ENCODE measurements at regions not wholly inside any gene's neighbourhood (a gene's known extent, or its start where the extent isn't known, plus 50 kb on each side); places are given as distances from the start of the nearest gene placed in this dataset.

DNA sequence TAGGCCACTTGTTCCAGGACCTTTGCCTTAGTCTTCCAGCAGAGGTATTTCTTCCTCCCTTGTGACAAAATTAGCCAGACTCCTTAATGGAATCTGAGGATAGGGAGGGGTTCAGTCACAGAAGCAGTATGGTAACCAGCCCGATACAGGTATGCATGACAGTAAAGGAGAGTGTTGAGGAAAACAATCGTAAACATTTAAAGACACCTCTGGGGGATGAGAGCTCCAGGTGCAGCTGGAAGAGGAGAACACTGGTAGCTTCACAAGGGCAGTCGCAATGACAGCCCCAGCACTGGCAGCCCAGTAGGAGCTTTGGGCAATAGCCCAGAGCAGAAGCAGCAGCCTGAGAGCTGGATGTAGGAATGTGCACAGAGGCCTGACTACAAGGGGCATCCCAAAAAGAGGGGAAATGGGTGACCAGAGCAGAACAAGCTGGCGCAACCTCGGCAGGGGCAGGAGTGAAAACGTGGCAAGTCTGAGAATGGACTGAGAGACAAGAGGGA lies 344.9 kb upstream of the JAG1 start:
- ATAC-seq (ENCODE audit: low read depth), result no peak
- H3K4me3 Mint-ChIP-seq, result no peak overlapping the region

DNA sequence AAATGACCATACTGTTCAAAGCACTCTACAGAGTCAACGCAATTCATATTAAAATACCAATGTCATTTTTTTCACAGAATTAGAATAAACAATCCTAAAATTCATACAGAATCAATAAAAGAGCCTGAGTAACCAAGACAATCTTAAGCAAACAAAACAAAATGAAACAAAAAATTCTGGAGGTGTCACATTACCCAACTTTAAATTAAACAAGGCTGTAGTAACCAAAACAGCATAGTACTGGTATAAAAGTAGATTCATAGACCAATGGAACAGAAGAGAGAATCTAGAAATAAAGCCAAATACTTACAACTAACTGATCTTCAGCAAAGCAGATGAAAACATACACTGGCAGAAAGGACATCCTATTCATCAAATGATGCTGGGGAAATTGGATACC lies 346.9 kb upstream of the JAG1 start:
- Mint-ChIP-seq H3K27ac (no peak overlapping the region), H3K4me1 (no peaks in the 10 kb centered on the region), H3K27me3 (no peaks in the 10 kb centered on the region), H3K9me3 (no peaks in the 10 kb centered on the region), H3K4me3 (no peak overlapping the region), H3K36me3 (ENCODE audit: low read depth) (no peaks in the 10 kb centered on the region)
- CTCF ChIA-PET, result no interaction called here
- intact Hi-C loops (cut with micrococcal nuclease), result no loop called here
- TF ChIP-seq, protein P1, sequence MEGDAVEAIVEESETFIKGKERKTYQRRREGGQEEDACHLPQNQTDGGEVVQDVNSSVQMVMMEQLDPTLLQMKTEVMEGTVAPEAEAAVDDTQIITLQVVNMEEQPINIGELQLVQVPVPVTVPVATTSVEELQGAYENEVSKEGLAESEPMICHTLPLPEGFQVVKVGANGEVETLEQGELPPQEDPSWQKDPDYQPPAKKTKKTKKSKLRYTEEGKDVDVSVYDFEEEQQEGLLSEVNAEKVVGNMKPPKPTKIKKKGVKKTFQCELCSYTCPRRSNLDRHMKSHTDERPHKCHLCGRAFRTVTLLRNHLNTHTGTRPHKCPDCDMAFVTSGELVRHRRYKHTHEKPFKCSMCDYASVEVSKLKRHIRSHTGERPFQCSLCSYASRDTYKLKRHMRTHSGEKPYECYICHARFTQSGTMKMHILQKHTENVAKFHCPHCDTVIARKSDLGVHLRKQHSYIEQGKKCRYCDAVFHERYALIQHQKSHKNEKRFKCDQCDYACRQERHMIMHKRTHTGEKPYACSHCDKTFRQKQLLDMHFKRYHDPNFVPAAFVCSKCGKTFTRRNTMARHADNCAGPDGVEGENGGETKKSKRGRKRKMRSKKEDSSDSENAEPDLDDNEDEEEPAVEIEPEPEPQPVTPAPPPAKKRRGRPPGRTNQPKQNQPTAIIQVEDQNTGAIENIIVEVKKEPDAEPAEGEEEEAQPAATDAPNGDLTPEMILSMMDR (IDR thresholded peaks at IDR 0.05), result no peak
- POLR2A ChIA-PET, result no interaction called here
- ATAC-seq (ENCODE audit: low read depth) (no peak), DNase-seq (no peak)

More for the DNA sequence above, 344.9 kb upstream of the JAG1 start:
- DNase-seq, result no peak
- intact Hi-C loops (cut with micrococcal nuclease), result no loop called here
- ChIA-PET CTCF (no interaction called here), POLR2A (no interaction called here)
- TF ChIP-seq, protein P1 (IDR thresholded peaks at IDR 0.05), result no peak
- Mint-ChIP-seq H3K36me3 (ENCODE audit: low read depth) (no peaks in the 10 kb centered on the region), H3K9me3 (no peaks in the 10 kb centered on the region), H3K27ac (no peak overlapping the region), H3K4me1 (no peaks in the 10 kb centered on the region), H3K27me3 (no peaks in the 10 kb centered on the region)

DNA sequence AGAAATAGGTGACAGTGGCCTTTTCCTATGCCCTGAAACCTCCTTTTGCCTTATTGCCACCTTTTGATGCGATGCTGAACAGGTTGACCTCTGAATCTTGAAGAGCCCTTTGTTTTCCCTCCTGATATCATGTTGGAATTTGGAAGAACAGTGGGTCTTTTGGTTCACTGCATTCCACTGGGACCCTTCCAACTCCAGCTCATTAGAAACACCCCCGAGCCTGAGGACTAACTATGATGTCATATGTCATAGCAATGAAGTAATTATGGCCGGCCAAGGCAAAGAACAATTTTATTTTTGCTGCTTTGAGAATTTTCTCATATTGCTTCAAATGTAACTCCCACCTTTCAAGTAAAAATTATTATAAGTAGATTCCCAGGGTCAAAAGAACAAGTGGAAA lies 353.4 kb upstream of the JAG1 start:
- intact Hi-C loops (cut with micrococcal nuclease), result no loop called here
- Mint-ChIP-seq H3K9me3 (peaks cover 3% of the 10 kb centered on the region), H3K4me1 (no peaks in the 10 kb centered on the region), H3K4me3 (no peak overlapping the region), H3K27me3 (no peaks in the 10 kb centered on the region), H3K36me3 (ENCODE audit: low read depth) (no peaks in the 10 kb centered on the region), H3K27ac (no peak overlapping the region)
- DNase-seq (no peak), ATAC-seq (ENCODE audit: low read depth) (no peak)
- CTCF ChIA-PET, result no interaction called here
- TF ChIP-seq, protein P1 (IDR thresholded peaks at IDR 0.05), result no peak
- POLR2A ChIA-PET, result no interaction called here

DNA sequence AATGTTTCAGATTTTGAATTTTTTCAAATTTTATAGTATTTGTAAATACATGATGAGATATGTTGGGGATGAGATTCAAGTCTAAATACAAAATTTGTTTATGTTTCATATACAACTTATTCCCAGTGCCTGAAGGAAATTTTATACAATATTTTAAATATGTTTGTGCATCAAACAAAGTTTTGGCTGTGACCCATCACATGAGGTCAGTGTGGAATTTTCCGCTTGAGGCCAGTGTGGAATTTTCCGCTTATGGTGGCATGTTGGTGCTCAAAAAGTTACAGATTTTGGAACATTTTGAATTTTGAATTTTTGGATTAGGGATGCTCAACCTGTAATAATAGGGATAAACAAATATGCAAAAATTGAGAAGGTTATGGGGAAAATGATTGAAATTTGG lies 356.6 kb upstream of the JAG1 start:
- CTCF ChIA-PET, result no interaction called here
- Mint-ChIP-seq H3K9me3 (peaks cover 3% of the 10 kb centered on the region), H3K27ac (no peak overlapping the region)

DNA sequence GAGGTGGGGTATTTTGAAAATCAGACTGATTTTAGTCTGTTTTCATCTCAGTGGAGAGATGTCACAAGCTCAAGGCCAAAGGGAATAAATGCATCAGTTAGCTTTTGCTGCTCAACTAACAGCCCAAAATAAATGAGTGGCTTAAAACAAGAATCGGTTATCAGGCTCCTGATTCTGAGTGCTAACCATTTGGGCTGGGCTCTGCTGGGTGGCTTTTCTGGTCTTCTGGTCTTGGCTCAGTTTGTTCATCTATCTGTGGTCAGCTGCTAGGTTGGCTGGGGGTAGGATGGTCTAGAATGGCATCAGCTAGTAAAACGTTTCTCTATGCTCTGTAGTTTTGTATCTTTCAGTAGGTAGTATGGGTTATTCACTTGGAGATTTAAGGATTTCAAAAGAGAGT lies 357.5 kb upstream of the JAG1 start:
- no peak for ATAC-seq (ENCODE audit: low read depth)
- no peaks in the 10 kb centered on the region for H3K27me3 Mint-ChIP-seq
- ChIA-PET POLR2A (no interaction called here), CTCF (no interaction called here)
- H3K9me3 Mint-ChIP-seq, result peaks cover 3% of the 10 kb centered on the region
- no peak overlapping the region for H3K27ac Mint-ChIP-seq
- no peaks in the 10 kb centered on the region for H3K4me1 Mint-ChIP-seq
- intact Hi-C loops (cut with micrococcal nuclease), result no loop called here
- TF ChIP-seq, protein P1 (IDR thresholded peaks at IDR 0.05), result no peak
- no peak overlapping the region for H3K4me3 Mint-ChIP-seq
- DNase-seq, result no peak
- no peaks in the 10 kb centered on the region for H3K36me3 Mint-ChIP-seq (ENCODE audit: low read depth)

More for the DNA sequence above, 356.6 kb upstream of the JAG1 start:
- no peak overlapping the region for H3K4me3 Mint-ChIP-seq
- intact Hi-C loops (cut with micrococcal nuclease), result no loop called here
- no peaks in the 10 kb centered on the region for H3K4me1 Mint-ChIP-seq
- no peaks in the 10 kb centered on the region for H3K36me3 Mint-ChIP-seq (ENCODE audit: low read depth)
- TF ChIP-seq, protein P1 (IDR thresholded peaks at IDR 0.05), result no peak
- no peaks in the 10 kb centered on the region for H3K27me3 Mint-ChIP-seq
- ATAC-seq (ENCODE audit: low read depth) (no peak), DNase-seq (no peak)
- POLR2A ChIA-PET, result no interaction called here

Measured in activated B cell treated with CpG ODN at 0.5 μM for 24 hours (primary cell).